EL (cell line): ENCODE measurements at regions not wholly inside any gene's neighbourhood (a gene's known extent, or its start where the extent isn't known, plus 50 kb on each side); places are given as distances from the start of the nearest gene placed in this dataset.
"Not testable (repeated sequence)": the region's sequence is repeated elsewhere in the genome, so short reads cannot be mapped to it uniquely, and the experiment has no call there.

Experiments
- DNase-seq: peaks from one replicate; pipeline ENCODE4 v3.0.0-alpha.2; 2016

- no peak for DNase-seq
Observed at GRCh38 chr2:107657049-107657448, 169.6 kb upstream of the RGPD4 start.

DNA sequence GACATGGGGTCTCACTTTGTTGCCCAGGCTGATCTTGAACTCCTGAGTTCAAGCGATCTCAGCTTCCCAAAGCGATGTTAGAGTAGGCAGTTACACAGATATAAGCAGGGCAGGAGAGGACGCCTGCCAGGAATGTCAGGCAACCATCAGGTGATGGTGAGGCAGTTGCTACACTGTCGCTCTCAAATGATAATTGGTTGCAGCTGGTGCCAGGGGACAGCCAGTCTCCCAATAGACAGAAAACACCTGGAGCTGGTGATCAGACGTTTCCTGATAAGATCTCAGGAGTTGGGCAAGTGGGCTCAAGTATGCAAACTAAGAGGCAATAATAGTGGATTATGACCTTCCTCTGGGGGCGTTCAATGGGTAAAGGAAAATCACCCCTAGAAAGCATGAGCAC is 163.1 kb upstream of the RGPD4 start:
- DNase-seq = no peak

GRCh38 chr2:107669335-107669734 is 157.4 kb upstream of the RGPD4 start:
- DNase-seq = peak; percentile 9

DNA sequence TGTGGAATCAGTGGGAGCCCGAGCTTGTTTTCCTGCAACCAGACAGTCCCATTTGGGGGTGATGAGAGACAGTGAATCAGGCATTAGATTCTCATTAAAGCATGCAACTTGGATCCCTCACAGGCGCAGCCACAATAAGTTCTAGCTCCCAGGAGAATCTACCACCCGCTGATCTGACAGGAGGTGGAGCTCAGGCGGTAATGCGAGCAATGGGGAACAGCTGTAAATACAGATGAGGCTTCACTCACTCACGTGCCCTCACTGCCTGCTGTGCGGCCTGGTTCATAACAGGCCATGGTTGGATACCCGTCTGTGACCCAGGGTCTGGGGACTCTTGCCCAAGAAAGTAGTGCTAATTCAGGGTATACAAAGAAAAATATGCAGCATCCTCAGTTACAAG is 144.8 kb upstream of the RGPD4 start:
- DNase-seq = no peak

DNA sequence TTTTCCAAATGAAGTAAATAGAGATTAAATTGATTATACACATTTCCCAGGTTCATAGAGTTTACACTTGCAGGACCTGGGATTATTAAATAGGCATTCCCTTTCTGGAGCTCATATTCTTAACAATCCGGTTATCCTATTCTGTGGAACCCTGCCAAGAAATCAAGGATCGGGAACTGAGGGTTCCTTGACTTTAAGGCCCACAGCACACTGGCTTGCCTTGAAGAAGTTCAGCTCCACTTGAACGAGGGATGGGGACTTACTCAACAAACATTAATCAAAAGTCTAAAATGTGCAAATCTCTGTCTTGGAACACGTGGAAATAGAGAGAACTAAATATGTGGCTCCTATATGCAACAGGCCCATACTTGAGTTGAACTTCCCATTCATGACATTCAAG is 142.3 kb upstream of the RGPD4 start:
- no peak for DNase-seq

DNA sequence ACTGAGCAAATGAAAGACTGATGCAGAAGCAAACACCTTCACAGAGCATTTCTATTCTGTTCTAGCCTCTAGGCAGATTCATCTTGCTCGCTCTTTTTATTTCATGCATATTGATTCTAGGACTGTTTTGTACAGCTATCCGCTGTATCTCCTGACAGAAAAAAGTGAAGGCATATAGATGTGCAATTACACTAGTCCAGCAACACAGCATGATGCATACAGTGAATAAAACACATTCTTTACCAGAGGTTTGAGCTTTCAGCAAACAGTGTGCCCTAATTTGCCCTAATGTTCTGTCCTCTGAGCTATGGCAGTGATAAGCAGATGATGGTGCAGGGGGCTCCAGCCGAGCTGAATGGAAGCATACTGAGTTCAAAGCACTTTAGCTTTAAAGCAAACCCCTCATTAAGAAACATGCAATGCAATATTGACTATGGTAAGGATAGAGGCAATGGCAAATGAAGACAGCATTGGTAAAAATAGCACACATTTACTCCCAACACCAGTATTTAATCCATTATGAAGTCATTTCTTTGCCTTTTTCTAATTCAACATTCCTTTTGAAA is 141.2 kb upstream of the RGPD4 start:
- no peak for DNase-seq

- peak; percentile 2 for DNase-seq
Observed at GRCh38 chr2:107687073-107687472, 139.6 kb upstream of the RGPD4 start.

- no peak for DNase-seq
Observed at GRCh38 chr2:107688135-107688534, 138.6 kb upstream of the RGPD4 start.

DNA sequence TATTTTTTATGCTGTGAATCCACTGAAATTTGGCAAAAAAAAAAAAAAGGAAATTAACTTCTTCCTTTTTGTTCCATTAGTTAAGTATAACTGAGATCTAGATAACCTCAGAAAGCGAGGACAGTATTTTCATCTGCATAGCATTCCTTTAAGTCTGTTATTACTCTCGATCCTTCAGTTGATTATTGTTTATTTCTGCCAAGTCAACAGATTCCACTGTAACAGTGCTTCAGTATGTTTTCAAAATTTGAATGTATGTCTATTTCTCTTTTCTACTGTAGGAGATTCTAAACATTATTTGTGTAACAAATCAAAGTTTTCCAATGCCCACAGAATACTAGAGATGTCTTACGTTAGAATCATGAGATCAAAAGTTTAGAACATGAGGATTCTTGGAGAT is 133.1 kb upstream of the RGPD4 start:
- DNase-seq = no peak

GRCh38 chr2:107694667-107695066 is 132.0 kb upstream of the RGPD4 start:
- DNase-seq = no peak

DNA sequence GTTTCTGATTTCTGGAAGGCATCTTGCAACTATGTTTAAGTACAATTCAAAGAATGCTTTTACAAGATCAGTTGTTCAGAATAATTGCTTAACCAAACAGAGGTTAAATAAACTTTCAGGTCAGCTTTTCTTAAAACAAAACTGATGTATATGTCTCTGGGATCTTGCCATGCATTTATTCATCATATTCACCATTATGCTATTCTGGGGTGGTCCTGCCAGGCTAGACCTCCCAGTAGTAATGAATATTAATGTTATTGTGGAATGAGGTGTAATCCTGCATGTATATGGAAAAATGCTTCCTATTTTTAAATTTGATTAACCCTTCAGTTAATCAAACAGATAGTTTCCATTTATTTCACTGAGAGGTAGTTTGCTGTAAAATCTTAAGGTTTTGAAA is 129.3 kb upstream of the RGPD4 start:
- no peak for DNase-seq

GRCh38 chr2:107698861-107699260 is 127.8 kb upstream of the RGPD4 start:
- DNase-seq = no peak

- DNase-seq = no peak
Observed at GRCh38 chr2:107700073-107700472, 126.6 kb upstream of the RGPD4 start.

- DNase-seq = no peak
Observed at GRCh38 chr2:107711941-107712340, 114.8 kb upstream of the RGPD4 start.

GRCh38 chr2:107712857-107713256 is 113.8 kb upstream of the RGPD4 start:
- no peak for DNase-seq

GRCh38 chr2:107717661-107718060 is 109.0 kb upstream of the RGPD4 start:
- no peak for DNase-seq

- no peak for DNase-seq
Observed at GRCh38 chr2:107719141-107719540, 107.6 kb upstream of the RGPD4 start.

GRCh38 chr2:107719836-107720235 is 106.9 kb upstream of the RGPD4 start:
- DNase-seq = no peak

- no peak for DNase-seq
Observed at GRCh38 chr2:107721178-107721577, 105.5 kb upstream of the RGPD4 start.

DNA sequence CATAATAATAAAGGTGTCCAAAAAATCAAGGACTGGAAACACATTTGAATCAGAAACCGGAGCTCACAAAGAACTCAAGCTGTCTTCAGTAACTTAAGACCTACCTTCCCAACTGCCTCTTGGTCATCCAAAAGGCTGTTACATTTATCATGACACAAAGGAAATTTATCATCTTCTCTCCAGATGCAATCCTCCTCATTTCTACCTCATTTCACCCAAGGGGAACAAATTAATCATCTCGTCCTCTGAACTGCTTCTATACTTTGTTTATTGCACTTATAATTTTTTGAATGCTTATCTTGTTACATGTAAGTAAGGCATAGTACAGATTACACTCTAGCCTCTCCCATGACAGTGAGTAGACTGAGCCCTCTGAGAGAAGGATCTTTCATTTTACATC is 105.1 kb upstream of the RGPD4 start:
- DNase-seq = no peak

- DNase-seq = not testable (repeated sequence)
Observed at GRCh38 chr2:107725824-107726223, 100.9 kb upstream of the RGPD4 start.

DNA sequence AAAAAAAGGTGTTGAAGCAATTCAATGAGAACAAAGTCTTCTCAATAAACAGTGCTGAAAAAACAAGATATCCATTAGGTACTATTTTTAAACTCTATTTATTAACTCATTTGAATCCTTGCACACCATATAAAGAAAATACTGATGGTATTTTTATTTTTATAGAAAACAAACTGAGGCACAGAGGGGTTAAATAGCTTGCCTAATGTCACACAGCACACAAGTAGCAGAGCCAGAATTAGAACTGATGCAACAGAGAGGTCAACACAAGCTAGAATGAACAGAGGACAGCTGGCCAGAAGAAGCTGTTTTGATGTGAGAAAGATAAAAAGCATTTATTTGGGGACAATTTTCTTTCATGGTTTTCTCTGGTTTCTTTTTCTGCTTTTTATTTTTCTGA is 99.4 kb upstream of the RGPD4 start:
- DNase-seq = no peak

DNA sequence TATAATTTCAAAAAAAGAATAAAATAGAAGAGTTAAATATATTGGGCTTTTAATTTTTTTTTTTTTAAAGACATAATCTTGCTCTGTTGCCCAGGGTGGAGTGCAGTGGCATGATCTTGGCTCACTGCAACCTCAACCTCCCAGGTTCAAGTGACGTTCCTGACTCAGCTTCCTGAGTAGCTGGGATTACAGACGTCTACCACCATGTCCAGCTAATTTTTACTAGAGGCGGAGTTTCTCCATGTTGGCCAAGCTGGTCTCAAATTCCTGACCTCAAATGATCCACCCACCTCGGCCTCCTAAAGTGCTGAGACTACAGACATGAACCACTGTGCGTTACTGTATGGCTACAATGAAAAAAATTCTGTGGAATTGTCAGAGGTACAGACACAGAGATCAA is 98.1 kb upstream of the RGPD4 start:
- no peak for DNase-seq

GRCh38 chr2:107729440-107729839 is 97.3 kb upstream of the RGPD4 start:
- DNase-seq = no peak

- DNase-seq = peak; percentile 3
Observed at GRCh38 chr2:107730898-107731297, 95.8 kb upstream of the RGPD4 start.

DNA sequence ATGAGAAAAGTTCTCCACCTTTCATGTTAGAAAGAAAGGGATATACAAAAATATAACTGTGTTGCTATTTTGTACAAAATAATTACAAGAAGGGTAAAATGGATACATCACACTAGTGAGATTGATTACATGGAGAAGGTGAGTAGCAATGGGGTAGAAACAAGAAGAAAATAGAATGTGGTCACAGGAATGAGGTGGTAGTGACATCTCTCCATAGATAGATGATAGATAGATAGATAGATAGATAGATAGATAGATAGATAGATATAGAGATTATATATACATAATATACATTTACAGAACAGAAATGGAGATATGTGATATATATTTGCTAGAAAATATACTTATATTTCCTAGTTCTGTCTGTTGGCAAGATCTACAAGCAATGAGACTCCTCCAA is 95.3 kb upstream of the RGPD4 start:
- DNase-seq = no peak
